ENCODE measurements at regions not wholly inside any gene's neighbourhood (a gene's known extent, or its start where the extent isn't known, plus 50 kb on each side); places are given as distances from the start of the nearest gene placed in this dataset.

DNA sequence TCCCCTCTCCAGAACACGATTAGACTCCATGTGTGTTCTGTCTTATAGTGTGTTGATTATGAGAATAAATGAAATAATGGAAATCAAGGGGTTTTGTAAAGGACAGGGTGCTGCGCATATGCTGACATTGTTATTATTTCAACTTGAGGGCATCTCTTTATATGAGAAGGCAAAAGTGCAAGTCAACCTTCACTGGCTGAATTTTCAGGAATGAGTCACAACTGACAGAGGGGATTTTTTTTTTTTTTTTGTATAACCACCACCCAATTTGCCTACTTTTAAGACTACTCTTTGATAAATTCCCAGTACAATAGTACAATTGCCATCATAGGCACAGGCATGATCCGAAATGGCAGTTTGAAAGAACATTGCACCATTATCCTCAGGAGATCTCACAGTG is 419.2 kb upstream of the NMUR2 start:
- H3K36me3 Mint-ChIP-seq = no peaks in the 10 kb centered on the region
- no peaks in the 10 kb centered on the region for H3K4me1 Mint-ChIP-seq
- no peak for ATAC-seq (ENCODE audit: low read depth in 2 of 2)
- H3K27me3 Mint-ChIP-seq = no peaks in the 10 kb centered on the region
- DNase-seq = no peak
- peaks cover 0 to 14% (median 0%) of the 10 kb centered on the region in 7 donors for H3K9me3 Mint-ChIP-seq
- H3K4me3 Mint-ChIP-seq = no peak overlapping the region
- no peak overlapping the region for H3K27ac Mint-ChIP-seq

DNA sequence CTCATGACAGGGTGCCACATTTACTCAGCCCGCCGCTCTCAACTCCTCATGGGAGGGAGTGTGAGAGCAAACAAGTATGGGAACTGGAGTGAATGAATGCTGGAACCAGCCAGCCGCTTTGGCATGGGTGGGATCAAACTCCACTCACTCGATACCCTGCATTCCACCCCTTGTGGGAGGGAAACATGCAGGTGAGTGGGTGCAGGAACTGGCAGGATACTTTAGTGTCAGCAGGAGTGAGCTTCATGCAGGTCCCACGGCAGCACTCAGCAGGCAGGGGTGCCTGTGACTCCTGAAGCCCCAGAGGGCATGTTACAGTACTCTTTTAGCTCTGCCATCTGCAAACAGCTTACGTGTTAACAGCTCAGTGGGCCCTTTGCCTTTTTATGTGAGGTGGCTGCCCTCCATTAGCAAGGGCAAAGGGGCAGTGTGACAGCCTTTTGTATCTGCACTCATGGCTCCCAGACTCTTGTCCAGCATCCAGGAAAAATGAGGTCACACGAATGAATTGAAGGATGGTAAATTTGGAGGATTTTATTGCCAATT is 433.2 kb upstream of the NMUR2 start:
- DNase-seq = no peak
- Mint-ChIP-seq H3K36me3 (no peaks in the 10 kb centered on the region), H3K27ac (no peak overlapping the region), H3K27me3 (no peaks in the 10 kb centered on the region), H3K4me1 (no peaks in the 10 kb centered on the region), H3K4me3 (no peak overlapping the region), H3K9me3 (peaks cover 0 to 6% (median 4%) of the 10 kb centered on the region in 7 donors)
- ATAC-seq (ENCODE audit: low read depth in 2 of 2) = no peak

DNA sequence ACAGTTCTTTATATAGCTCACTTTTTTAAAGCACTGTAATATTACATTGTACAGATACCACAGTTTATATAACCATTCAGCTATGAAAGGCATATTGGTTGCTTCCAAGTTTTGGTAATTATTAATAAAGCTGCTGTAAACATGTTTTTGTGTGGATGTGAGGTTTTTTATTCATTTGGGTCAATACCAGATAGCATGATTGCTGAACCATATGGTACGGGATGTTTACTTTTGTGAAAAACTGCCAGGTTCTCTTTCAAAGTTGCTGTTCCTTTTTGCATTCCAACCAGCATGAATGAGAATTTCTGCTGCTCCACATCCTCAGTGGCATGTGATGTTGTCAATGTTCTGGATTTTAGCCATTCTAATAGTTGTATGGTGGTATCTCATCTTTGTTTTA is 439.6 kb upstream of the NMUR2 start:
- DNase-seq (no peak), ATAC-seq (ENCODE audit: low read depth in 2 of 2) (no peak)
- no peaks in the 10 kb centered on the region for H3K27me3 Mint-ChIP-seq
- no peaks in the 10 kb centered on the region for H3K4me1 Mint-ChIP-seq
- H3K4me3 Mint-ChIP-seq = no peak overlapping the region
- H3K9me3 Mint-ChIP-seq = peaks cover 0 to 2% (median 0%) of the 10 kb centered on the region in 7 donors
- H3K27ac Mint-ChIP-seq = no peak overlapping the region
- H3K36me3 Mint-ChIP-seq = no peaks in the 10 kb centered on the region

DNA sequence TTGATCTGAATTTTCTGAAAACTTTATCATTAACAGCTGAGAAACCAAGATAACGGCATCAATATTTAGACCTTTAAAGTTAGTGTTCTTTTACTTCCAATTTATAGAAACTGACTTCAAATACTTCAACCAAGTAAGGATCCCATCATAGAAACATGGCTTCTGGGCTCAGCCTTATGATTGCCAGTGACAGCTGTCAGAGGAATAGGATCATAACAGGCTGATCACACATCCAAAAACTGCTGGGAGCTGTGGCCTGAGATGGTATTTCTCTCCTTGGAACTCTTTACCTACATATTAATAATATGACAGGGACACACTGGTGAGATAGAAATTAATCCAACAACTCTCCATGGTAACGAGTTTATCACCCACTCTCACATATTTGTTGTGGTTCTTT is 448.3 kb upstream of the NMUR2 start:
- no peaks in the 10 kb centered on the region for H3K4me1 Mint-ChIP-seq
- no peak for DNase-seq
- H3K27ac Mint-ChIP-seq = no peak overlapping the region
- ATAC-seq (ENCODE audit: low read depth in 2 of 2) = no peak
- no peaks in the 10 kb centered on the region for H3K36me3 Mint-ChIP-seq
- H3K9me3 Mint-ChIP-seq = peaks cover 0 to 6% (median 0%) of the 10 kb centered on the region in 7 donors
- no peaks in the 10 kb centered on the region for H3K27me3 Mint-ChIP-seq
- H3K4me3 Mint-ChIP-seq = no peak overlapping the region

- H3K27me3 Mint-ChIP-seq = no peaks in the 10 kb centered on the region
- peaks cover 0 to 5% (median 0%) of the 10 kb centered on the region in 7 donors for H3K9me3 Mint-ChIP-seq
- no peak for DNase-seq
- ATAC-seq (ENCODE audit: low read depth in 2 of 2) = no peak
- H3K4me3 Mint-ChIP-seq = no peak overlapping the region
- H3K27ac Mint-ChIP-seq = no peak overlapping the region
- H3K36me3 Mint-ChIP-seq = no peaks in the 10 kb centered on the region
- H3K4me1 Mint-ChIP-seq = no peaks in the 10 kb centered on the region
These were observed 450.4 kb upstream of the NMUR2 start for GRCh38 chr5:152855441-152855840.

DNA sequence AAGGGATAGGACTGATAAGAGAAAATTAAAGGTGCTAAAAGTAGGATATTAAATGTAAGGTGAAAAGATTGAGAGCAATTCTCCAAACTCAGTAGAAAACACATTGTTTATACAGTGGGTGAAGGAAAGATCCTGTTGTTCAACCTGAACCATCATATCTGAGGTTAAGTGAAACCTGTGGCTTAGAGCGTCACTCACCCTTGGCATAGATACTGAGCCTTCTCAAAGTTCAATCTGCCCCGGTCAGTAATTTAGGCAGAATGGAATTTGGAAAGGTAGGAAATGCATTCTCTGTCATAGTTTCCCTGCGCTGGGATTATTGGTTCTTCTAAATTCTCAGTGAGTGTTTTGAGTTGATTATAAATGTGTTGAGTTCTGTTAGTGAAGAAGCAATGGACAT is 456.2 kb upstream of the NMUR2 start:
- Mint-ChIP-seq H3K27me3 (no peaks in the 10 kb centered on the region), H3K4me3 (no peak overlapping the region), H3K36me3 (no peaks in the 10 kb centered on the region), H3K4me1 (no peaks in the 10 kb centered on the region), H3K27ac (no peak overlapping the region), H3K9me3 (peaks cover 0 to 4% (median 2%) of the 10 kb centered on the region in 7 donors)
- ATAC-seq (ENCODE audit: low read depth in 2 of 2) (no peak), DNase-seq (no peak)

DNA sequence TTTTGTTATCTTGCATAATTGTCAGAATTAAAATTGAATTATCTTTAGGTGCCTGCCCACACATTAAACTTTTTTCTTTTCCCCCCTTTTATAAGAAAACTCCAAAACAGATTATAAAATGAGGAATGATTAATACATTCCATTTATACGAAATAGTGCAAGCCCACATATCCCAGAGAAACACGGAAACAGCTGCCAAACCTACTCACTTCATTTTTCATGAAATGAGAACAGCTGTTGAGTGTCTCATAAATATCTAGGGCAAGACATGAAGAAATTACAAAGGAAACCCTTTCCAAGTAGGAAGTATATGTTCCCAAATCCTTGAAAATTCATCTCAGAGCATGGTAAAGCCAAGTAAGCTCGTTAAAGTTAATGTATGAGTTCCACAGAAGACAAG is 459.4 kb upstream of the NMUR2 start:
- H3K4me3 Mint-ChIP-seq = no peak overlapping the region
- H3K27me3 Mint-ChIP-seq = no peaks in the 10 kb centered on the region
- peaks cover 0 to 4% (median 2%) of the 10 kb centered on the region in 7 donors for H3K9me3 Mint-ChIP-seq
- H3K4me1 Mint-ChIP-seq = no peaks in the 10 kb centered on the region
- H3K27ac Mint-ChIP-seq = no peak overlapping the region
- DNase-seq (no peak), ATAC-seq (ENCODE audit: low read depth in 2 of 2) (no peak)
- H3K36me3 Mint-ChIP-seq = no peaks in the 10 kb centered on the region

DNA sequence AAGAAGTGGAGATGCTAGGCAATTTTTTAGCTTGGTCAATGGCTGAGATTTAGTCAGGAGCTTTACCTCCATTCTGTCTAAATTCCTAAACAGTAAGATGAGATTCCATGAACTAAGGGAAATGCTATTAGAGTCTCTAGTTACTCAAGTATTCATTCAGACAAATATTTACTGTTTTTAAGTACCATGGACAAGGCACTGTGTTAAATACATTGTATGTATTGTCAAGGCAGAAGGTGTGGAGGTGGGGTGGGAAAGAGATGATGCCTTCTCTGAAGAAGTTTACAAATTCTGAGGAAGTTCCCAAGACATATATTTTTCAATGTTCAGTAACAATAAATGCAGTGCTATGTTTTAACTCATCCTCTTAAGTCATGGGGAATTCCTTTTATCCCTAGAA is 459.9 kb upstream of the NMUR2 start:
- no peak overlapping the region for H3K4me3 Mint-ChIP-seq
- no peak overlapping the region for H3K27ac Mint-ChIP-seq
- DNase-seq (no peak), ATAC-seq (ENCODE audit: low read depth in 2 of 2) (no peak)
- no peaks in the 10 kb centered on the region for H3K36me3 Mint-ChIP-seq
- no peaks in the 10 kb centered on the region for H3K4me1 Mint-ChIP-seq
- peaks cover 0 to 3% (median 2%) of the 10 kb centered on the region in 7 donors for H3K9me3 Mint-ChIP-seq
- no peaks in the 10 kb centered on the region for H3K27me3 Mint-ChIP-seq

DNA sequence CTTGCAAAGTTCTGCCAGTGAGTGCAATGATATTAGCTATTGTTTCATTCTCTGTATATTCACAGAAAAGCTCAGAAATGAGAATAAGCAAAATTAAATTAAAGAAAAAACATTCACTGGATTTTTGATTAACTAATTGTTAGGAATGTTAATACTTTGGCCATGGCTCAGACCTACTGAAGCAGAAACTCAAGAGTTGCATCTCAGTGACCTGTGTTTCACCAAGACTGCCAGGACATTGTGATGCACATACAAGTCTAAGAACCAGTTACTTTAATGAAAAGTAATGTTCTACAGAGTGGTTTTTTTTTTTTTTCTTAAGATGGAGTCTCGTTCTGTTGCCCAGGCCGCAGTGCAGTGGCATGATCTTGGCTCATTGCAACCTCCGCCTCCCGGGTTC is 464.9 kb upstream of the NMUR2 start:
- Mint-ChIP-seq H3K4me1 (no peaks in the 10 kb centered on the region), H3K27ac (no peak overlapping the region), H3K36me3 (no peaks in the 10 kb centered on the region), H3K9me3 (peaks cover 0 to 10% (median 2%) of the 10 kb centered on the region in 7 donors), H3K4me3 (no peak overlapping the region), H3K27me3 (no peaks in the 10 kb centered on the region)
- DNase-seq (no peak), ATAC-seq (ENCODE audit: low read depth in 2 of 2) (no peak)

DNA sequence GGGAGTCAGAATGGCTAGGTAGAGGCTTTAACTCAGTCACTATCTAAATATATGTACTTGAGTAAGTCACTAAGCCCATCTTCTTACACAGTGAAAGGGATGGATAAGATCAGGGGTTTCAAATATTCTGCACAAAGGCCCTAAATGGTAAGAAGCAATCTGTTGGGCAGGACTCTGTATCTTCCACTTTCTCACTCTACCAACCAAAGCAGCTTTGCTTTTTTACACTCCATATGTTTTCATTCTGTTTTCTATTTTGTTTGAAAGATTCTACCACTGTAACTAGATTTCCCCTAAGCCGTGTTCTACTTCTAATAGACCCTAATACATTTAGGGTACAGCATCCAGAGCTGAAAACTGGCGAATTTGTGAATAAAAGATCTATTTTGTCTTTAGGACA is 477.5 kb upstream of the NMUR2 start:
- ATAC-seq (ENCODE audit: low read depth in 2 of 2) (no peak), DNase-seq (no peak)
- no peak overlapping the region for H3K27ac Mint-ChIP-seq
- peaks cover 0 to 17% (median 3%) of the 10 kb centered on the region in 7 donors for H3K9me3 Mint-ChIP-seq
- H3K4me3 Mint-ChIP-seq = no peak overlapping the region
- H3K36me3 Mint-ChIP-seq = no peaks in the 10 kb centered on the region
- no peaks in the 10 kb centered on the region for H3K27me3 Mint-ChIP-seq
- H3K4me1 Mint-ChIP-seq = no peaks in the 10 kb centered on the region

DNA sequence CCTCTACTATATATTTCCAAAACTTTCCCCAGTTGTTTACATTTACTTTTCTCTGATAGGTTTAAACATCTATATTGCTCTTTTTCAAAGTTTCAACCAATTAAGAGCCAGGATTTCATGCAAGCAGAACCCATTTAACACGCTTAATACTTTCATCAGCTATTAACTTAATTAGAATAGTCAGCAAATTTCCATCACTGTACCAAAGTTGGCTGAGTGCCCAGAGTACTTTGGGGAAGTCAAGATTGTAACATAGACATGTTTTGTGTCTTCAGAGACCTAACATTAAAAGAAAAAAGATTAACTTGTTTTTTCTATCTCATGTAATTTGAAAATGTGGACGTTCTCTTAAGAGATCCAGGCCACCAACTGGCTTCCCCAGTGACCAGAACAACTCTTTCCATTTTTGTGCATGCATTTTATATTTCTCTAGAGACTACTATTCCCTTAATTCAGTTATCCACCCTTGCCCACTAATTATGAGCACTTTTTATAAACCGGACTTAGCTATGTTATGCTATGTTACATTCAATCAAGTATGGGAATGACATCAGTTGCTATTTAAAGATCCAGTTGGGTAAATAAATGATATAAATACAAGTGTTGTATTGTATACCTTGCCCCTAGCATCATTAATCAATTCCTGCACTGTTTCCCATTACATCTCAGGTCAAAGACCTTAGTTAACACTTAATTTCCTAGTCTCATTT is 478.1 kb upstream of the NMUR2 start:
- Mint-ChIP-seq H3K27ac (no peak overlapping the region), H3K4me1 (no peaks in the 10 kb centered on the region), H3K27me3 (no peaks in the 10 kb centered on the region), H3K36me3 (no peaks in the 10 kb centered on the region), H3K9me3 (peaks cover 0 to 13% (median 3%) of the 10 kb centered on the region in 7 donors), H3K4me3 (no peak overlapping the region)
- ATAC-seq (ENCODE audit: low read depth in 2 of 2) = no peak
- DNase-seq = no peak

DNA sequence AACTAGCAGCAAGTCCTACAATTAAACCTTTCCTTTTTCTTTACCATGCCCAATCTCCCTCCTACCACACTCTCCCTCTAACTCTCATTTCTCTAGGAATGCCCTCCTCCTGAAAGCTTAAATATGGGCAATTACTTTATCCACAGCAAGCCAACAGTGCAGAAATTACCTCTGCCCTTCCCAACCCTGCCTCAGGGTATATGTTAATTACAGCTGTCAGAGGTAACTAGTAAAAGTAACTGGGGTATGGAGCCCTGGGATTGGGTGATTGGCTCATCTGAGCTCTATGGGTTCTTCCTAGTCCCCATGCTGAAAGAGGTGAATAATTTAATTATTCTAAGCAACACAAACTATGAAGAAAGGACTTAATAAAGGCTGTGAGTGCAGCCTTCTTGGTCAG is 478.9 kb upstream of the NMUR2 start:
- no peak for DNase-seq
- peaks cover 0 to 12% (median 1%) of the 10 kb centered on the region in 7 donors for H3K9me3 Mint-ChIP-seq
- no peak overlapping the region for H3K4me3 Mint-ChIP-seq

GRCh38 chr5:152900332-152900731 is 495.3 kb upstream of the NMUR2 start:
- Mint-ChIP-seq H3K36me3 (no peaks in the 10 kb centered on the region), H3K27me3 (no peaks in the 10 kb centered on the region), H3K4me3 (no peak overlapping the region), H3K9me3 (peaks cover 0 to 8% (median 5%) of the 10 kb centered on the region in 7 donors), H3K27ac (no peak overlapping the region), H3K4me1 (no peaks in the 10 kb centered on the region)
- no peak for ATAC-seq (ENCODE audit: low read depth in 2 of 2)
- no peak for DNase-seq

More for the DNA sequence above, 478.9 kb upstream of the NMUR2 start:
- no peak for ATAC-seq (ENCODE audit: low read depth in 2 of 2)
- Mint-ChIP-seq H3K4me1 (no peaks in the 10 kb centered on the region), H3K27me3 (no peaks in the 10 kb centered on the region), H3K27ac (no peak overlapping the region), H3K36me3 (no peaks in the 10 kb centered on the region)

DNA sequence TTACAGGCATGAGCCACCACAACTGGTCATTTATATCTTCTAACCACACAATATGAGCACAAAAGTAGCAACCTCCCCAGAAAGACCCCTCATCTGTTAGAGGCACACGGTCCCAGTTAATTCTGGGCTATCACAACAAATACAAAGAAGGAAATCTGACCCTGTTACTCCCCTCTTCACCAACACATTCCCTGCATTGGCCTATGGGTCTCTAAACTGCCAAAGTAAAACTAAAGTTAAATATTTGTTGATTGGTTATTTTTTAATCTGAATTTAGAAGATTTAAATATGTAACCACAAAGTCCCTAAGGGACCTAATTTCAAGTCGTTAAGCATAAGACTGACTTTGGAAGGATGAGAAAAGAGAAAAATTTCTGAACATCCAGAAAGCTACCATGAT is 496.7 kb upstream of the NMUR2 start:
- Mint-ChIP-seq H3K36me3 (no peaks in the 10 kb centered on the region), H3K4me3 (no peak overlapping the region), H3K27me3 (no peaks in the 10 kb centered on the region), H3K27ac (no peak overlapping the region), H3K9me3 (peaks cover 0 to 13% (median 2%) of the 10 kb centered on the region in 7 donors), H3K4me1 (no peaks in the 10 kb centered on the region)
- DNase-seq (no peak), ATAC-seq (ENCODE audit: low read depth in 2 of 2) (no peak)

Data from naive B cell (primary cell).